Endothelial cell of umbilical vein (primary cell): ENCODE measurements at regions not wholly inside any gene's neighbourhood (a gene's known extent, or its start where the extent isn't known, plus 50 kb on each side); places are given as distances from the start of the nearest gene placed in this dataset.

Experiments
- BruUV-seq: library from RNA; stranded (reverse); fragments of 400-500 nt; replicated peaks from 2 replicates; lab custom pipeline; 2021; lab: Mats Ljungman, UMichigan
- CTCF ChIA-PET: fragments of 300-600, 350-600 bp; sonication (Branson Sonifier 250); formaldehyde crosslinking; loops from one replicate; lab custom pipeline; 2021; ENCODE audit warnings: antibody characterized with exemption, inconsistent platforms; lab: Charles Lee
- POLR2A ChIA-PET: fragments of 300-600, 350-600 bp; sonication (Branson Sonifier 250); formaldehyde crosslinking; loops from one replicate; lab custom pipeline; 2021; ENCODE audit warnings: antibody characterized with exemption, inconsistent platforms; lab: Charles Lee
- DNase-seq: peaks from one replicate; pipeline ENCODE4 v3.0.0-alpha.2; 2011; ENCODE audit warnings: low read depth, low spot score
- FAIRE-seq: peaks from 2 replicates; lab custom pipeline; 2011; peaks lifted over from hg19 to GRCh38; lab: Jason Lieb, UNC
- H2AFZ ChIP-seq: 2 replicates; pipeline ENCODE4 v1.6.0; 2012; ENCODE audit warnings: low read depth, low read length, control low read depth, inconsistent platforms
- H3K27ac ChIP-seq: 2 replicates; pipeline ENCODE4 v1.5.1; 2011; ENCODE audit warnings: low read depth, mild to moderate bottlenecking, control low read depth, low read length, moderate library complexity; ENCODE audit not compliant: insufficient read depth
- H3K27me3 ChIP-seq, 2 experiments: 2 replicates each; pipeline versions ENCODE4 v1.6.0 to v1.6.1; 2011; ENCODE audit warnings: low read length in 2 of 2, mixed read lengths in 1 of 2; ENCODE audit not compliant: control insufficient read depth in 2 of 2, insufficient read depth in 2 of 2
- H3K36me3 ChIP-seq, 2 experiments: 2 replicates in 1 of 2; 3 replicates in 1 of 2; pipeline ENCODE4 v1.5.1; 2011; ENCODE audit warnings: low read length in 2 of 2, mild to moderate bottlenecking in 1 of 2, moderate library complexity in 1 of 2; ENCODE audit not compliant: control insufficient read depth in 2 of 2, insufficient read depth in 2 of 2; ENCODE audit errors: extremely low read depth in 1 of 2
- H3K4me1 ChIP-seq: 3 replicates; pipeline ENCODE4 v1.5.1; 2011; ENCODE audit warnings: mild to moderate bottlenecking, low read length; ENCODE audit not compliant: control insufficient read depth, insufficient read depth; ENCODE audit errors: extremely low read depth
- H3K4me2 ChIP-seq: 2 replicates; pipeline ENCODE4 v1.6.1; 2011; ENCODE audit warnings: low read length, control low read depth, mixed read lengths; ENCODE audit not compliant: insufficient read depth
- H3K4me3 ChIP-seq, 3 experiments: fragments of 200-600 bp in 1 of 3; sonication (generic), shearing (Covaris generic) in 1 of 3; replicated peaks in 1 of 3; 2 replicates each; pipeline ENCODE4 v1.5.1; 2011 to 2016; ENCODE audit warnings: control low read depth in 3 of 3, low read length in 3 of 3, mild to moderate bottlenecking in 2 of 3, inconsistent platforms in 1 of 3, low read depth in 1 of 3, moderate library complexity in 1 of 3; ENCODE audit not compliant: insufficient read depth in 1 of 3
- H3K79me2 ChIP-seq: 2 replicates; pipeline ENCODE4 v1.6.0; 2012; ENCODE audit warnings: low read length, inconsistent platforms; ENCODE audit not compliant: control insufficient read depth, insufficient read depth
- H3K9ac ChIP-seq: replicated peaks from 2 replicates; pipeline ENCODE3; 2011; ENCODE audit warnings: low read length, control low read depth; ENCODE audit not compliant: insufficient read depth; ENCODE audit errors: extremely low read depth
- H3K9me1 ChIP-seq: replicated peaks from 3 replicates; pipeline ENCODE4 v1.6.0; 2011; ENCODE audit warnings: mild to moderate bottlenecking, low read length; ENCODE audit not compliant: control insufficient read depth, insufficient read depth; ENCODE audit errors: extremely low read depth
- H3K9me3 ChIP-seq: replicated peaks from 2 replicates; pipeline ENCODE4 v1.5.1; 2012; ENCODE audit warnings: low read length, inconsistent platforms; ENCODE audit not compliant: control insufficient read depth, insufficient read depth
- H4K20me1 ChIP-seq: replicated peaks from 2 replicates; pipeline ENCODE3; 2011; ENCODE audit warnings: mild to moderate bottlenecking, low read length; ENCODE audit not compliant: control insufficient read depth, insufficient read depth; ENCODE audit errors: extremely low read depth
- CTCF ChIP-seq, 2 donors: IDR thresholded peaks; 1 replicate in 1 of 2; 2 replicates in 1 of 2; pipeline ENCODE4 v1.5.1; 2011; ENCODE audit warnings: low read length in 2 of 2, mild to moderate bottlenecking in 2 of 2, moderate library complexity in 2 of 2, control low read depth in 1 of 2, inconsistent platforms in 1 of 2, low read depth in 1 of 2; ENCODE audit not compliant: insufficient read depth in 1 of 2; ENCODE audit errors: extremely low read depth in 1 of 2
- EZH2 ChIP-seq: IDR thresholded peaks from 2 replicates; pipeline ENCODE4 v1.6.1; 2012; ENCODE audit warnings: borderline replicate concordance, low read depth, mild to moderate bottlenecking, moderate library complexity, low read length, inconsistent platforms; ENCODE audit not compliant: severe bottlenecking
- FOS ChIP-seq: IDR thresholded peaks from 2 replicates; pipeline ENCODE4 v1.6.1; 2011; ENCODE audit warnings: mild to moderate bottlenecking, low read length, moderate library complexity, borderline replicate concordance; ENCODE audit not compliant: insufficient read depth
- GATA2 ChIP-seq: IDR thresholded peaks from 2 replicates; pipeline ENCODE4 v1.7.0; 2011; ENCODE audit warnings: low read depth, mild to moderate bottlenecking, moderate library complexity, mixed read lengths, low read length; ENCODE audit not compliant: insufficient read length, insufficient read depth
- JUN ChIP-seq: IDR thresholded peaks from 2 replicates; pipeline ENCODE4 v1.6.1; 2011; ENCODE audit warnings: borderline replicate concordance, low read depth; ENCODE audit not compliant: insufficient read length, insufficient read depth
- MYC ChIP-seq: IDR thresholded peaks from one replicate; pipeline ENCODE4 v1.6.1; 2011; ENCODE audit warnings: mild to moderate bottlenecking, low read depth, low read length
- POLR2A ChIP-seq: IDR thresholded peaks from 2 replicates; pipeline ENCODE4 v1.6.1; 2012; ENCODE audit warnings: low read depth, mild to moderate bottlenecking, control low read depth, low read length
- POLR2AphosphoS5 ChIP-seq: IDR thresholded peaks from 2 replicates; pipeline ENCODE4 v1.6.1; 2012; ENCODE audit warnings: low read depth, mild to moderate bottlenecking, control low read depth, low read length, moderate library complexity; ENCODE audit not compliant: insufficient read depth
- dilution Hi-C: fragments of 300-500 bp; cut with MboI; formaldehyde crosslinking; loops from one replicate; pipeline ENCODE4 v1.15.0; 2019; ENCODE audit warnings: low sequenced_read_pairs; ENCODE audit not compliant: extremely low pct_ligation_motif_present
- intact Hi-C: fragments of 100-400 bp; cut with micrococcal nuclease; formaldehyde crosslinking; loops from one replicate; pipeline ENCODE4 v1.10.0; 2022
- TF ChIP-seq, protein P1 (sequence below): IDR thresholded peaks from 2 replicates; pipeline ENCODE4 v1.6.1; 2011; ENCODE audit not compliant: insufficient read depth, insufficient read length

GRCh38 chr10:61018146-61018545 is 74.2 kb upstream of the RHOBTB1 start:
- CTCF ChIA-PET = no interaction called here

More at GRCh38 chr10:61018146-61018545, 74.2 kb upstream of the RHOBTB1 start:
- Histone ChIP-seq H3K9ac (no peak overlapping the region), H3K4me1 (no peaks in the 10 kb centered on the region), H4K20me1 (no peaks in the 10 kb centered on the region), H3K9me3 (no peaks in the 10 kb centered on the region), H3K79me2 (no peaks in the 10 kb centered on the region), H2AFZ (no peak overlapping the region), H3K27me3 (no peaks in the 10 kb centered on the region), H3K4me2 (no peak overlapping the region), H3K4me3 (no peak overlapping the region), H3K9me1 (no peaks in the 10 kb centered on the region), H3K27ac (no peak overlapping the region), H3K36me3 (no peaks in the 10 kb centered on the region)
- FAIRE-seq (no peak), DNase-seq (no peak)
- dilution Hi-C loops = no loop called here
- POLR2A ChIA-PET = no interaction called here
- intact Hi-C loops = no loop called here
- no TSS peak for BruUV-seq
- TF ChIP-seq, protein P1, sequence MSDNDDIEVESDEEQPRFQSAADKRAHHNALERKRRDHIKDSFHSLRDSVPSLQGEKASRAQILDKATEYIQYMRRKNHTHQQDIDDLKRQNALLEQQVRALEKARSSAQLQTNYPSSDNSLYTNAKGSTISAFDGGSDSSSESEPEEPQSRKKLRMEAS = no peak
- no peak for TF ChIP-seq EZH2
- no peak for TF ChIP-seq CTCF (IDR thresholded peaks at IDR 0.05; ENCODE audit: extremely low read depth in 1 of 2, insufficient read depth in 1 of 2, low read depth in 1 of 2, low read length in 2 of 2)
- no peak for TF ChIP-seq FOS
- TF ChIP-seq MYC = no peak
- TF ChIP-seq JUN = no peak
- TF ChIP-seq GATA2 = no peak
- no peak for TF ChIP-seq POLR2AphosphoS5
- TF ChIP-seq POLR2A = no peak
